ENCODE measurements at regions not wholly inside any gene's neighbourhood (a gene's known extent, or its start where the extent isn't known, plus 50 kb on each side); places are given as distances from the start of the nearest gene placed in this dataset.
"Not testable (repeated sequence)": the region's sequence is repeated elsewhere in the genome, so short reads cannot be mapped to it uniquely, and the experiment has no call there.

- not testable (repeated sequence) for TF ChIP-seq CTCF (IDR thresholded peaks at IDR 0.05; ENCODE audit: poor library complexity); EZH2phosphoT487 (IDR thresholded peaks at IDR 0.05; ENCODE audit: low read depth, severe bottlenecking, unreplicated experiment); EZH2 (IDR thresholded peaks at IDR 0.05; ENCODE audit: borderline replicate concordance)
Observed at GRCh38 chr9:16299368-16299767, 571.1 kb downstream of the BNC2 start.
